SK-N-MC (cell line): ENCODE measurements at regions not wholly inside any gene's neighbourhood (a gene's known extent, or its start where the extent isn't known, plus 50 kb on each side); places are given as distances from the start of the nearest gene placed in this dataset.
A peak's percentile ranks its signal among the peaks of the same experiment; 100 is the strongest.
"Not testable (repeated sequence)": the region's sequence is repeated elsewhere in the genome, so short reads cannot be mapped to it uniquely, and the experiment has no call there.

ENCODE experiments used
- DNase-seq: peaks from one replicate; pipeline ENCODE4 v3.0.0-alpha.2; 2011; ENCODE audit warnings: low read depth, low spot score
- H3K27ac ChIP-seq: fragments of 200-600 bp; sonication (generic); 2 replicates; pipeline ENCODE4 v1.5.1; 2016; ENCODE audit warnings: mixed run types
- H3K36me3 ChIP-seq: fragments of 200-600 bp; sonication (generic); 2 replicates; pipeline ENCODE4 v1.6.1; 2017; ENCODE audit warnings: antibody characterized with exemption, low read length, mixed read lengths; ENCODE audit not compliant: insufficient read depth
- H3K4me3 ChIP-seq: fragments of 200-600 bp; sonication (generic); 2 replicates; pipeline ENCODE4 v1.5.1; 2016
- H3K9ac ChIP-seq: fragments of 200-600 bp; sonication (generic); 2 replicates; pipeline ENCODE4 v1.8.0; 2017; ENCODE audit warnings: mixed run types, mixed read lengths; ENCODE audit not compliant: insufficient read length
- H3K9me3 ChIP-seq: fragments of 200-600 bp; sonication (generic); 2 replicates; pipeline ENCODE4 v1.6.1; 2017; ENCODE audit warnings: low read depth, mild to moderate bottlenecking, antibody characterized with exemption, low read length, moderate library complexity, mixed read lengths
- EZH2 ChIP-seq: fragments of 200-600 bp; sonication (generic); IDR thresholded peaks from one replicate; pipeline ENCODE4 v1.6.1; 2017; ENCODE audit warnings: antibody characterized with exemption
- FOXP2 ChIP-seq: optimal IDR thresholded peaks from 2 replicates; pipeline ENCODE3; 2011; ENCODE audit warnings: mild to moderate bottlenecking, moderate library complexity; ENCODE audit not compliant: insufficient read depth; ENCODE audit errors: extremely low read length, control extremely low read depth
- POLR2AphosphoS5 ChIP-seq: IDR thresholded peaks from 2 replicates; pipeline ENCODE4 v1.6.1; 2012; ENCODE audit warnings: mild to moderate bottlenecking, low read depth, low read length, borderline replicate concordance

GRCh38 chr12:74235342-74235741 is 302.3 kb upstream of the ATXN7L3B start:
- Histone ChIP-seq H3K36me3 (no peaks in the 10 kb centered on the region), H3K27ac (no peak overlapping the region), H3K9me3 (no peaks in the 10 kb centered on the region; the same call in 1 of the 2 replicates), H3K4me3 (no peak overlapping the region), H3K9ac (no peak overlapping the region)
- no peak for TF ChIP-seq FOXP2
- no peak for TF ChIP-seq POLR2AphosphoS5
- TF ChIP-seq EZH2: no peak
- DNase-seq: no peak

GRCh38 chr12:74241341-74241740 is 296.3 kb upstream of the ATXN7L3B start:
- H3K4me3 ChIP-seq: no peak overlapping the region
- DNase-seq: no peak
- H3K27ac ChIP-seq: no peak overlapping the region
- no peaks in the 10 kb centered on the region; the same call in 1 of the 2 replicates for H3K9me3 ChIP-seq
- TF ChIP-seq POLR2AphosphoS5 (no peak), EZH2 (no peak), FOXP2 (no peak)
- H3K36me3 ChIP-seq: no peaks in the 10 kb centered on the region
- H3K9ac ChIP-seq: no peak overlapping the region

- H3K4me3 ChIP-seq: no peak overlapping the region
- H3K27ac ChIP-seq: no peak overlapping the region
- no peak overlapping the region for H3K9ac ChIP-seq
- no peaks in the 10 kb centered on the region for H3K36me3 ChIP-seq
- TF ChIP-seq EZH2 (no peak), FOXP2 (no peak), POLR2AphosphoS5 (no peak)
- DNase-seq: no peak
- no peaks in the 10 kb centered on the region; the same call in 1 of the 2 replicates for H3K9me3 ChIP-seq
Observed at GRCh38 chr12:74242088-74242487, 295.5 kb upstream of the ATXN7L3B start.

- Histone ChIP-seq H3K36me3 (no peaks in the 10 kb centered on the region), H3K27ac (no peak overlapping the region), H3K9me3 (no peaks in the 10 kb centered on the region), H3K9ac (no peak overlapping the region), H3K4me3 (no peak overlapping the region)
- DNase-seq: no peak
- no peak for TF ChIP-seq EZH2
- no peak for TF ChIP-seq FOXP2
- TF ChIP-seq POLR2AphosphoS5: no peak
Observed at GRCh38 chr12:74245458-74245857, 292.2 kb upstream of the ATXN7L3B start.

GRCh38 chr12:74250891-74251290 is 286.7 kb upstream of the ATXN7L3B start:
- TF ChIP-seq POLR2AphosphoS5 (no peak), EZH2 (no peak)
- H3K27ac ChIP-seq: no peak overlapping the region
- no peaks in the 10 kb centered on the region for H3K9me3 ChIP-seq
- DNase-seq: no peak
- H3K9ac ChIP-seq: no peak overlapping the region
- no peak overlapping the region for H3K4me3 ChIP-seq
- H3K36me3 ChIP-seq: no peaks in the 10 kb centered on the region

GRCh38 chr12:74253826-74254225 is 283.8 kb upstream of the ATXN7L3B start:
- not testable (repeated sequence) for H3K27ac ChIP-seq, H3K9ac ChIP-seq, H3K9me3 ChIP-seq, H3K4me3 ChIP-seq, H3K36me3 ChIP-seq
- peak; percentile 24 for DNase-seq

- no peaks in the 10 kb centered on the region for H3K9me3 ChIP-seq
- no peak overlapping the region for H3K27ac ChIP-seq
- no peak for DNase-seq
- no peak overlapping the region for H3K9ac ChIP-seq
- no peaks in the 10 kb centered on the region for H3K36me3 ChIP-seq
- H3K4me3 ChIP-seq: no peak overlapping the region
- TF ChIP-seq EZH2 (no peak), FOXP2 (no peak), POLR2AphosphoS5 (no peak)
Observed at GRCh38 chr12:74254784-74255183, 282.9 kb upstream of the ATXN7L3B start.

- no peak overlapping the region for H3K4me3 ChIP-seq
- no peaks in the 10 kb centered on the region for H3K9me3 ChIP-seq
- no peak for DNase-seq
- H3K27ac ChIP-seq: no peak overlapping the region
- TF ChIP-seq FOXP2: no peak
- no peak for TF ChIP-seq EZH2
- TF ChIP-seq POLR2AphosphoS5: no peak
- no peak overlapping the region for H3K9ac ChIP-seq
- no peaks in the 10 kb centered on the region for H3K36me3 ChIP-seq
Observed at GRCh38 chr12:74259199-74259598, 278.4 kb upstream of the ATXN7L3B start.

GRCh38 chr12:74264692-74265091 is 272.9 kb upstream of the ATXN7L3B start:
- TF ChIP-seq FOXP2 (no peak), EZH2 (no peak), POLR2AphosphoS5 (no peak)

GRCh38 chr12:74269355-74269754 is 268.3 kb upstream of the ATXN7L3B start:
- not testable (repeated sequence) for H3K9me3 ChIP-seq, H3K9ac ChIP-seq, DNase-seq, H3K4me3 ChIP-seq, H3K36me3 ChIP-seq, H3K27ac ChIP-seq

More at GRCh38 chr12:74264692-74265091, 272.9 kb upstream of the ATXN7L3B start:
- Histone ChIP-seq H3K4me3 (no peak overlapping the region), H3K9me3 (no peaks in the 10 kb centered on the region), H3K27ac (no peak overlapping the region), H3K9ac (no peak overlapping the region), H3K36me3 (no peaks in the 10 kb centered on the region)
- no peak for DNase-seq
